Fibroblast of skin of back (primary cell): ENCODE measurements at regions not wholly inside any gene's neighbourhood (a gene's known extent, or its start where the extent isn't known, plus 50 kb on each side); places are given as distances from the start of the nearest gene placed in this dataset.
"Not testable (repeated sequence)": the region's sequence is repeated elsewhere in the genome, so short reads cannot be mapped to it uniquely, and the experiment has no call there.

Experiments
- DNase-seq: peaks from one replicate; pipeline ENCODE4 v3.0.0-alpha.2; 2013

DNA sequence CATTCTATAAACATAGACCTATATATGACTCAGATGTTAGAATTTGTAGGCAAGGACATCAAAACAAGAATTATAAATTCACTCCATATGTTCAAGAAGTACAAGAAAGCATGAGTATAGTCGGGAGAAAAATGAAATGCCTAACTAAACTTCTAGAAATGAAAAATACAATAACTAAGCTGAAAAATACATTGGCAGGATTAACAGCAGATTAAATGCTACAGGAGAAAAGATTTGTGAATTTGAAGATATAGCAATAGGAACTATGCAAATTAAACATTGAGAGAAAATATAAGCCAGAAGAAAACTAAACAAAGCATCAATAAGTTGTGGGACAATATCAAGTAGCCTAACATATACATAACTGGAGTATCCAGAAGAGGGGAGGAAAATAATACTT is 55.3 kb upstream of the PRSS3 start:
- no peak for DNase-seq

DNA sequence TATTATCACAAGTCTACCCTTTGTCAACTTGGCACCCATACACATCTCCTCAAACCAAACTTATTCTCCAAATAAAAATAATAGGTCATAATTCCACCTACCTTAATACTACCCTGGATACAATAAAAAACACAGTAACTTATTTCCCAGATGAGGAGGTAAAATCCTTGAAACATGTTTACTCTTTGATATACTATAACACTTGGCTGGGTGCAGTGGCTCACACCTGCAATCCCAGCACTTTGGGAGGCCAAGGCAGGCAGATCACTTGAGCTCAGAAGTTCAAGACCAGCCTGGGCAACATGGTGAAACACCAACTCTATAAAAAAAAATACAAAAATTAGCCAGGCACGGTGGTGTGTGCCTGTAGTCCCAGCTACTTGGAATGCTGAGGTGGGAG is 54.4 kb upstream of the PRSS3 start:
- DNase-seq, result not testable (repeated sequence)

DNA sequence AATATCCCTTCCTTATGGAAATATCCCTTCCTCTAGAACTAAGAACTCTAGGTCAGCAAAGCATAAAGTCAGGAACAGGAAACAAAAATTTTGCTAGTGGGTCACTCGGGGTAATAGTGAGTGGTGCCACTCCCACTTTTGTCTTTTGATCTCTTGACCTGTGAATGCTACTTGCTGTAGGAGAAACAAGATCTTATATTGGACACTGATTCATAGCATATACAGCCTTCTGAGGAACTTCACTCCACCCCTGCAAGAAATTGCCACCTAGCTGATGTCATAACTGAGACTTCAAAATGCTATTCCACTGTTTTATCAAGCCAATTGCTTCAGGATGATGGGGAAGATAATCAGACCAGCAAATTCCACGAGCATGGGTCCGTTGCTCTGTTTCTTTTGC is 53.3 kb upstream of the PRSS3 start:
- DNase-seq, result no peak

DNA sequence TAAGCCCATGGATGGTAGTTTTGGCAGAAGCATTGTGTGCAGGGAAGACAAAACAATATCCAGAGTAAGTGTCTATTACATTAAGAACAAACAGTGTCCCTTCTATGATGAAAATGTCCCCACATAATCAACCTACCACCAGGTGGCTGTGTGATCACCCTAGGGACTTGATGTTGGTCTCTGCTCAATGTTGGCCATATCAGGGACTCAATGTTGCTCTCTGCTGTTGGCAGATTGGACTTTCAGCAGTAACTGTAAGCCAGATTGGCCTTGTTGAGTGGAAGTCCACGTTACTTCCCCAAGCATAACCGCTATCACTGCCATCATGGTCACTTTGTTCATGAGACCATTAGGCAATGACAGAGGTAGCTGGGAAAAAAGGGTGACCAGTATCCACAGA is 52.8 kb upstream of the PRSS3 start:
- no peak for DNase-seq
